A673 (cell line): ENCODE measurements at regions not wholly inside any gene's neighbourhood (a gene's known extent, or its start where the extent isn't known, plus 50 kb on each side); places are given as distances from the start of the nearest gene placed in this dataset.
"Not testable (repeated sequence)": the region's sequence is repeated elsewhere in the genome, so short reads cannot be mapped to it uniquely, and the experiment has no call there.

Experiments
- BruUV-seq: library from RNA; stranded (reverse); fragments of 400-500 nt; replicated peaks from 2 replicates; lab custom pipeline; 2021; lab: Mats Ljungman, UMichigan
- CTCF ChIA-PET: fragments of 300-600 bp; sonication (Branson Sonifier 250); formaldehyde crosslinking; loops from one replicate; lab custom pipeline; 2022; ENCODE audit warnings: antibody characterized with exemption; lab: Charles Lee
- POLR2A ChIA-PET: fragments of 300-600 bp; sonication (Branson Sonifier 250); formaldehyde crosslinking; loops from one replicate; lab custom pipeline; 2022; ENCODE audit warnings: antibody characterized with exemption; ENCODE audit not compliant: low non-redundant PET; lab: Charles Lee
- DNase-seq: peaks from one replicate; pipeline ENCODE4 v3.0.0-alpha.2; 2015; ENCODE audit warnings: low spot score
- H3K27ac ChIP-seq: fragments of 200-600 bp; sonication (generic); 2 replicates; pipeline ENCODE4 v1.5.1; 2016; ENCODE audit warnings: mixed run types, low read depth, mild to moderate bottlenecking, mixed read lengths, antibody characterized with exemption, low read length; ENCODE audit not compliant: poor library complexity, severe bottlenecking
- H3K27me3 ChIP-seq: fragments of 200-600 bp; sonication (generic); replicated peaks from 2 replicates; pipeline ENCODE4 v1.6.1; 2017; ENCODE audit warnings: mixed run types, low read depth, mild to moderate bottlenecking, mixed read lengths, antibody characterized with exemption, low read length; ENCODE audit not compliant: insufficient read depth, poor library complexity
- H3K36me3 ChIP-seq: fragments of 200-600 bp; sonication (generic); 2 replicates; pipeline ENCODE4 v1.6.1; 2016; ENCODE audit warnings: mixed run types, mild to moderate bottlenecking, mixed read lengths, antibody characterized with exemption, low read length; ENCODE audit not compliant: insufficient read depth, poor library complexity, severe bottlenecking
- H3K4me1 ChIP-seq: fragments of 200-600 bp; sonication (generic); 2 replicates; pipeline ENCODE4 v1.6.1; 2017; ENCODE audit warnings: mixed run types, mild to moderate bottlenecking, mixed read lengths, antibody characterized with exemption, low read length; ENCODE audit not compliant: insufficient read depth, poor library complexity, severe bottlenecking
- H3K4me3 ChIP-seq: fragments of 200-600 bp; sonication (generic); 2 replicates; pipeline ENCODE4 v1.5.1; 2016; ENCODE audit warnings: low read depth, mixed run types, mild to moderate bottlenecking, mixed read lengths, low read length; ENCODE audit not compliant: poor library complexity, severe bottlenecking
- H3K9me3 ChIP-seq: fragments of 200-600 bp; sonication (generic); 2 replicates; pipeline ENCODE4 v1.6.1; 2016; ENCODE audit warnings: mixed run types, low read depth, mild to moderate bottlenecking, mixed read lengths, antibody characterized with exemption, low read length; ENCODE audit not compliant: poor library complexity, severe bottlenecking
- CTCF ChIP-seq: fragments of 300-800, 200-600 bp; sonication (generic); conservative IDR thresholded peaks from 2 replicates; pipeline ENCODE4 v1.5.1; 2017; ENCODE audit warnings: low read depth, mild to moderate bottlenecking, antibody characterized with exemption, low read length, moderate library complexity, mixed read lengths
- EZH2 ChIP-seq: fragments of 200-600 bp; sonication (generic); IDR thresholded peaks from 2 replicates; pipeline ENCODE4 v1.6.1; 2017; ENCODE audit warnings: borderline replicate concordance, low read depth, mild to moderate bottlenecking, mixed read lengths, antibody characterized with exemption, low read length; ENCODE audit not compliant: poor library complexity, severe bottlenecking
- intact Hi-C: fragments of 100-400 bp; cut with micrococcal nuclease; formaldehyde crosslinking; loops from one replicate; pipeline ENCODE4 v1.10.0; 2022; ENCODE audit not compliant: unreplicated experiment

- Histone ChIP-seq H3K27me3 (no peaks in the 10 kb centered on the region), H3K9me3 (no peaks in the 10 kb centered on the region), H3K4me3 (no peak overlapping the region), H3K4me1 (no peaks in the 10 kb centered on the region), H3K27ac (no peak overlapping the region), H3K36me3 (no peaks in the 10 kb centered on the region)
- TF ChIP-seq EZH2 (no peak), CTCF (no peak)
- BruUV-seq = no TSS peak
- no peak for DNase-seq
- CTCF ChIA-PET = no interaction called here
- intact Hi-C loops = no loop called here
- POLR2A ChIA-PET = no interaction called here
These were observed 1071.8 kb downstream of the DNAJB9 start for GRCh38 chr7:109641445-109641844.

DNA sequence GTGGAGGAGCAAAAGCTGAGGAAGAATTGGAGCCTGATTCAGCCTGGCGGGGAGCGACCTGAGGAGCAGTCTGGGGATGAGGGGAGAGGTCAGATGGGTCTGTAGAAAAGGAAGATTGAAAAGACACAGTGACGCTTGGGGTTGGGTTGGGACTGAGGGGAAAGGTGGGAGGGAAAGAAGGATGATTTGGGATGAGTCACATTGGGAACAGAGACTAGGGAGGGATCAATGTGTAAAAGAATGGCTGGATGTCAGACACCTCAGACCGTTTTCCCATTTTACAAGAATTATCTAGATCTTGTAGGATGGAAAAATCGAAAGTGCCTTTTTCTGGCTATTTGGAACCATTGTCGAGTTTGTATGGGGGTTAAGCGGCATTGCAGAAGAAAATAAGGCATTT, 1076.5 kb downstream of the DNAJB9 start:
- Histone ChIP-seq H3K4me1 (no peaks in the 10 kb centered on the region), H3K9me3 (no peaks in the 10 kb centered on the region), H3K4me3 (no peak overlapping the region), H3K36me3 (no peaks in the 10 kb centered on the region), H3K27me3 (no peaks in the 10 kb centered on the region), H3K27ac (no peak overlapping the region)
- BruUV-seq = no TSS peak
- POLR2A ChIA-PET = no interaction called here
- DNase-seq = no peak
- CTCF ChIA-PET = no interaction called here
- intact Hi-C loops = no loop called here
- TF ChIP-seq CTCF = no peak
- no peak for TF ChIP-seq EZH2

GRCh38 chr7:109646594-109646993, 1076.9 kb downstream of the DNAJB9 start:
- CTCF ChIA-PET, H3K4me1 ChIP-seq, DNase-seq, H3K36me3 ChIP-seq, BruUV-seq, H3K4me3 ChIP-seq, H3K27ac ChIP-seq, H3K9me3 ChIP-seq, POLR2A ChIA-PET, intact Hi-C loops, H3K27me3 ChIP-seq: not testable (repeated sequence)

DNA sequence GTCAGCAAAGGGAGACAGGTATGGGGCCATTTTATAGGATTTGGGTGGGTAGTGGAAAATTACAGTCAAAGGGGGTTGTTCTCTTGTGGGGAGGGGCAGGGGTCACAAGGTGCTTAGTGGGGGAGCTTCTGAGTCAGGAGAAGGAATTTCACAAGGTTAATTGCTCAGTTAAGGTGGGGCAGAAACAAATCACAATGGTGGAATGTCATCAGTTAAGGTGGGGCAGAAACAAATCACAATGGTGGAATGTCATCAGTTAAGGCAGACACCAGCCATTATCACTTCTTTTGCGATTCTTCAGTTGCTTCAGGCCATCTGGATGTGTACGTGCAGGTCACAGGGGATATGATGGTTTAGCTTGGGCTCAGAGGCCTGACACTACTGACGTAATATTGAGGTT, 1077.6 kb downstream of the DNAJB9 start:
- CTCF ChIA-PET, H3K27ac ChIP-seq, BruUV-seq, H3K4me3 ChIP-seq, intact Hi-C loops, DNase-seq, H3K36me3 ChIP-seq, H3K27me3 ChIP-seq, H3K4me1 ChIP-seq, H3K9me3 ChIP-seq, POLR2A ChIA-PET: not testable (repeated sequence)
